T-cell (primary cell): ENCODE measurements at regions not wholly inside any gene's neighbourhood (a gene's known extent, or its start where the extent isn't known, plus 50 kb on each side); places are given as distances from the start of the nearest gene placed in this dataset.

Source experiments
- ATAC-seq, 4 experiments: fragments of 200-7000 bp in 3 of 4; fragments of 150-1000 bp in 1 of 4; cut with Tn5 transposase; replicated peaks in 1 of 4; 1 replicate in 3 of 4; 2 replicates in 1 of 4; pipeline ENCODE4 v1.10.0; 2021; ENCODE audit warnings: moderate library complexity in 3 of 4, mild to moderate bottlenecking in 2 of 4, moderate number of reproducible peaks in 1 of 4
- CTCF ChIA-PET, 2 donors: fragments of 300-600 bp; sonication (Branson Sonifier 250); formaldehyde crosslinking; loops; one replicate each; lab custom pipeline; 2022; ENCODE audit warnings: antibody characterized with exemption in 2 of 2; lab: Charles Lee
- POLR2A ChIA-PET, 2 donors: fragments of 300-600 bp; sonication (Branson Sonifier 250); formaldehyde crosslinking; loops; one replicate each; lab custom pipeline; 2022; ENCODE audit warnings: antibody characterized with exemption in 2 of 2; lab: Charles Lee
- DNase-seq, 35 experiments: peaks; one replicate each; pipeline versions ENCODE4 v3.0.0 to v3.0.0-alpha.2; 2013 to 2023
- H3K27ac ChIP-seq: one replicate; pipeline ENCODE4 v1.5.1; 2013; ENCODE audit warnings: low read length
- H3K27me3 ChIP-seq, 2 experiments: replicated peaks in 1 of 2; 1 replicate in 1 of 2; 2 replicates in 1 of 2; pipeline versions ENCODE4 v1.6.1 to v1.7.0; 2013; ENCODE audit warnings: low read length in 1 of 2, mixed read lengths in 1 of 2; ENCODE audit not compliant: control insufficient read depth in 2 of 2, insufficient read depth in 2 of 2; ENCODE audit errors: extremely low read depth in 1 of 2
- H3K36me3 ChIP-seq, 2 donors: 1 replicate in 1 of 2; 2 replicates in 1 of 2; pipeline versions ENCODE4 v1.6.1 to v1.7.0; 2013; ENCODE audit warnings: low read length in 1 of 2; ENCODE audit not compliant: control insufficient read depth in 2 of 2, insufficient read depth in 1 of 2; ENCODE audit errors: extremely low read depth in 1 of 2
- H3K4me1 ChIP-seq, 2 experiments: 1 replicate in 1 of 2; 2 replicates in 1 of 2; pipeline versions ENCODE4 v1.6.1 to v1.7.0; 2013; ENCODE audit warnings: low read length in 2 of 2, mixed read lengths in 1 of 2; ENCODE audit not compliant: insufficient read depth in 2 of 2, control insufficient read depth in 1 of 2; ENCODE audit errors: extremely low read depth in 1 of 2
- H3K4me3 ChIP-seq, 2 donors: 1 replicate in 1 of 2; 2 replicates in 1 of 2; pipeline versions ENCODE4 v1.5.1 to v1.7.0; 2013; ENCODE audit warnings: mild to moderate bottlenecking in 2 of 2, low read length in 1 of 2, moderate library complexity in 1 of 2; ENCODE audit not compliant: control insufficient read depth in 1 of 2; ENCODE audit errors: extremely low read depth in 1 of 2
- H3K9me3 ChIP-seq: 2 replicates; pipeline ENCODE4 v1.7.0; 2013
- H3K27ac Mint-ChIP-seq, 2 donors: one replicate each; pipeline ENCODE4 v1.8.0; 2020 to 2021; ENCODE audit warnings: mild to moderate bottlenecking in 2 of 2, mixed read lengths in 2 of 2
- H3K27me3 Mint-ChIP-seq, 2 donors: one replicate each; pipeline ENCODE4 v1.8.0; 2021 to 2022; ENCODE audit warnings: mixed read lengths in 2 of 2
- H3K36me3 Mint-ChIP-seq: one replicate; pipeline ENCODE4 v1.8.0; 2021; ENCODE audit warnings: mixed read lengths
- H3K4me1 Mint-ChIP-seq, 3 donors: one replicate each; pipeline ENCODE4 v1.8.0; 2020 to 2022; ENCODE audit warnings: mixed read lengths in 3 of 3, mild to moderate bottlenecking in 1 of 3
- H3K4me3 Mint-ChIP-seq, 3 donors: one replicate each; pipeline ENCODE4 v1.8.0; 2020 to 2022; ENCODE audit warnings: mild to moderate bottlenecking in 3 of 3, mixed read lengths in 3 of 3, moderate library complexity in 3 of 3
- H3K9me3 Mint-ChIP-seq, 3 donors: one replicate each; pipeline ENCODE4 v1.8.0; 2020 to 2022; ENCODE audit warnings: mixed read lengths in 3 of 3
- WGBS: methylation state at CpG from one replicate; pipeline ENCODE4 v1.1.5; 2013; ENCODE audit warnings: missing lambda C conversion rate; ENCODE audit not compliant: insufficient coverage; 5-methylcytosine and 5-hydroxymethylcytosine counted together

DNA sequence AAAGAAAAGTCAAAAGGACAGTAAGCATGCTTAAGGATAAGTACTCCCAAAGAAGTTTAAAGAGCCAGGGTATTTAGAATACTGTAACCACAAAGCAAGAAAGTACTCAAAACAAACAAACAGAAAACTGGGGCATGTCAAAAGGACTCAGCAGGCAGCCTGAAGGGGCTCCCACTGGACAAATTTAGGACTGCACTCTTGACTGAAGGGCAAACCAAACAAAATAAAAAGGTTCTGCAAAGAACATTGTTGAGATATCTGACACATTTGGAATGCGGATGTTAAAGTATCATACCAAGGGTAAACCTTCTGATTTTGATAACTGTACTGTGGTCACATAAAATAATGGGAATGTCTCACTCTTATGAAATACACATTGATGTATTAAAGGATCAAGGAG is 157.4 kb downstream of the TNFSF13B start:
- Mint-ChIP-seq H3K4me1 (peaks cover 0 to 3% (median 3%) of the 10 kb centered on the region in 3 donors), H3K27ac (no peak overlapping the region), H3K9me3 (no peaks in the 10 kb centered on the region), H3K36me3 (no peaks in the 10 kb centered on the region), H3K4me3 (no peak overlapping the region), H3K27me3 (no peaks in the 10 kb centered on the region)
- DNase-seq = no peak
- WGBS = no CpG with 5 or more reads among the region's 1 CpG
- no peaks in the 10 kb centered on the region for H3K27me3 ChIP-seq
- no peak overlapping the region for H3K27ac ChIP-seq
- no peaks in the 10 kb centered on the region for H3K4me1 ChIP-seq
- ATAC-seq = no peak
- ChIA-PET POLR2A (no interaction called here), CTCF (no interaction called here)
- H3K9me3 ChIP-seq = no peaks in the 10 kb centered on the region
- H3K4me3 ChIP-seq = no peak overlapping the region
- H3K36me3 ChIP-seq = no peaks in the 10 kb centered on the region

DNA sequence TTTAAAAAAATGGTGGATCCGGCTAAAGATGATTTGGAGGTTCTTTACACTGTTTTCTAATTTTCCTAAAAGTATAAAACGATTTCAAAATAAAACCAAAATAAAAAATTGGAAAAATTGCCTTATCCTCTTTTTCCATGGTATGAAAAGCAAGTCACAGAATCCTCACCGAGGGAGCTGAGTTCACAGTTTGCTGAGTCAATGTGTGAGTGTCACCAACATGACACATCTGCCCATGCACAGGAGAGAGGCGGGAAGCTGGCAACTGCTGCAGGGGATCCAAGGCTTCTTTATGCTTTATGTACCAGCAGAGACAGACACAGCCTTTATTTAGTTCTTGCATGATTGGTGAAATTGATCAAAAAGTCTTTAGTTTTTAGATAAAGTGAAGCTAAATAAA is 157.8 kb downstream of the TNFSF13B start:
- Histone ChIP-seq H3K9me3 (no peaks in the 10 kb centered on the region), H3K4me1 (no peaks in the 10 kb centered on the region), H3K36me3 (no peaks in the 10 kb centered on the region), H3K4me3 (no peak overlapping the region), H3K27me3 (no peaks in the 10 kb centered on the region), H3K27ac (no peak overlapping the region)
- no peak overlapping the region for H3K27ac Mint-ChIP-seq
- no peaks in the 10 kb centered on the region for H3K27me3 Mint-ChIP-seq
- no peaks in the 10 kb centered on the region for H3K36me3 Mint-ChIP-seq
- H3K4me1 Mint-ChIP-seq = peaks cover 0 to 3% (median 3%) of the 10 kb centered on the region in 3 donors
- no peak for DNase-seq
- ChIA-PET POLR2A (no interaction called here), CTCF (no interaction called here)
- H3K4me3 Mint-ChIP-seq = no peak overlapping the region
- H3K9me3 Mint-ChIP-seq = no peaks in the 10 kb centered on the region
- no peak for ATAC-seq
- 63% methylated on average over 2 of the region's 4 CpGs for WGBS

DNA sequence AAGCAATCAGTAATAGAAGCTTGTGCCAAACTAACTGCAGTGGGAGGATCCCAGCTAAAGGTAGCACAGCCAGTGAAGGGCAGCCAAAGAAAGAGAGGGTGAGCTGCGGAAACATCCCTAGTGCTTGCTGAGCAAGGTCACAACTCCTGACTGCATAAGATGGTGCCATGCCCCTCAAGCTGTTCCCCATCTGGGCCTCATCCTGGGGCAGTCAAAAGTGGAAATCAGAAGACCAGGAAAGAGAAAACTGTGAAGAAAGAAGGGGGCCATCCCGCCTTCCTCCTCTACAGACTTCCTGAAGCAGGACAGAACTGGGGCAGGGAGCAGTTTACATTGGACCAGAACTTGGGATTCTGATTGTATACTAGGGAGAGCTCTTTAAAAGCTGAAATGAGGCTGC is 159.2 kb downstream of the TNFSF13B start:
- no peak overlapping the region for H3K27ac ChIP-seq
- no peak for DNase-seq
- CTCF ChIA-PET = interaction anchor here in 1 of 2 donors (0.6 kb wide), 1 partner anchor 1849 kb away, joined by 4 read pairs; no protein-coding TSS in a partner anchor
- no peaks in the 10 kb centered on the region for H3K27me3 ChIP-seq
- no peak overlapping the region for H3K4me3 ChIP-seq
- 100% methylated on average over 1 of the region's 2 CpGs for WGBS
- Mint-ChIP-seq H3K27ac (no peak overlapping the region), H3K36me3 (no peaks in the 10 kb centered on the region), H3K4me3 (no peak overlapping the region), H3K9me3 (no peaks in the 10 kb centered on the region), H3K4me1 (no peaks in the 10 kb centered on the region), H3K27me3 (no peaks in the 10 kb centered on the region)
- no peaks in the 10 kb centered on the region for H3K4me1 ChIP-seq
- POLR2A ChIA-PET = no interaction called here
- ATAC-seq = no peak
- no peaks in the 10 kb centered on the region for H3K9me3 ChIP-seq
- no peaks in the 10 kb centered on the region for H3K36me3 ChIP-seq

DNA sequence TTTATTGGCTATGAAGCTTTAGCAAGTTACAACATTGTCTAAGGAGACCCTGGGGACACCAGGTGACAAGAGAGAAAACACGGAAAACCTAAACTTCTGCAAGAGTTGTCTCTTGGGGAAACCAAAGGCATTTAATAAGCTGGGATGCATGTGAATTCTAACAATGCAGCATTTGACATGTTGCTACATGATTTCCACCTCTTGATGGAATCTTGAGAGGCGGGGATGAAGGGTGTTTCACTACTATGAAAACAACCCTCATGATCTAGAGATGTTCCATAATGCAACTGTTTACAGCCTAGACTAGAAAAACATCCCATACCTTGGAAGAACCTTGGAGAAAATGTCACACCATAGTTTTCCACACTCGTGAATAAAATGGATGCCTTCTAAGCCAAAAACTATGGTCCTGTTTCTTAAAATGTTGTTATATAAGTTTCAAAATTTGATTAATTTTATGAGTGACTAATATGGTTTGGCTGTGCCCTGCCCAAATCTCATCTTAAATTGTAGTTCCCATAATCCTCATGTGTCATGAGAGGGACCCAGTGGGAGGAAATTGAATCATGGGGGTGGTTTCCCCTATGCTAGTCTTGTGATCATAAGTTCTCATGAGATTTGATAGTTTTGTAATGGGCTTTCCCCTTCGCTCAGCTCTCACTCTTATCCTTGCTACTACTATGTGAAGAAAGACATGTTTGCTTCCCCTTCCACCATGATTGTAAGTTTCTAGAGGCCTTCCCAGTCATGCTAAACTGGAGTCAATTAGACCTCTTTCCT is 164.6 kb downstream of the TNFSF13B start:
- no peaks in the 10 kb centered on the region for H3K9me3 ChIP-seq
- no peaks in the 10 kb centered on the region for H3K4me1 Mint-ChIP-seq
- CTCF ChIA-PET = no interaction called here
- DNase-seq (no peak), ATAC-seq (no peak)
- no peak overlapping the region for H3K4me3 Mint-ChIP-seq
- no peaks in the 10 kb centered on the region for H3K4me1 ChIP-seq
- POLR2A ChIA-PET = no interaction called here
- H3K36me3 Mint-ChIP-seq = no peaks in the 10 kb centered on the region
- no peak overlapping the region for H3K27ac ChIP-seq
- no peaks in the 10 kb centered on the region for H3K36me3 ChIP-seq
- no peaks in the 10 kb centered on the region for H3K27me3 ChIP-seq
- peaks cover 0 to 7% of the 10 kb centered on the region in 2 donors for H3K27me3 Mint-ChIP-seq
- no peaks in the 10 kb centered on the region for H3K9me3 Mint-ChIP-seq
- no peak overlapping the region for H3K27ac Mint-ChIP-seq
- no peak overlapping the region for H3K4me3 ChIP-seq
- 80% methylated on average over 1 of the region's 4 CpGs for WGBS

DNA sequence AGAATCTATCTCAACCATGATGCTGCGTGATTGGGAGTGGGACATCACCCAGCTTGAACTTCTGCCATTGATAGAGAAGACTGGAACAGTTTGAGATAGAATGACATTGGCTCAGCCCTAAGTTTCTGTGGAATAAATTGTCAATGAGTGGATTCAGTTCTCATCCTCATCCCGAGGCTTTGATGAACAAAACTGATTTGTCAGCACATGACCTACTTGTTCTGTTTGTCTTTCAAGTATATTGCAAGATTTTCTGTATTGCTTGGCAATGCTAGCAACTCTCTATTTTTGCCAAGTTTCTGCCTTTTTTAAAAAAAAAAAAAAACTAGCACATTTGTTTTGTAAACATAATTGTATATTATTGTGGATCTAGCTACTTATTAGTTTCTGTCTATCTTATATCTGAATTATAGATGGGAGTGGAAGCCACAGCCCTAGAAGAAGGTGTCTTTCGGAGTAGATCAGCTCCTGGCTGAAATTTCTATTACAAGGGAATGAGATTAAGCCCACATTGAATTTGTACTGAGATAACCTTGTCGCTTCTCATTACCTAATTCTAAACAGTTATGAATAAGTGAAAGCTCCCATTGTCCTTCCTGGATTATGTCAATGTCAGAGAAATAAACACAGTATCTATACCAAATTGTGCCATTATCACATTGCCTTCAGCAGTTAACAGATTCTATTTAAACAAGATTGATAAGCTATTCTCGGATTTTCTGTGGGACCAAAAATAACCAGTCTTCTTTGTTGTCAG is 166.1 kb downstream of the TNFSF13B start:
- CTCF ChIA-PET = interaction anchor here in 1 of 2 donors (0.7 to 1.0 kb wide), 2 partner anchors 20 to 1803 kb away, joined by 4 to 5 read pairs; no protein-coding TSS in a partner anchor
- H3K4me3 ChIP-seq = no peak overlapping the region
- H3K9me3 Mint-ChIP-seq = no peaks in the 10 kb centered on the region
- H3K4me3 Mint-ChIP-seq = no peak overlapping the region
- POLR2A ChIA-PET = no interaction called here
- ATAC-seq (no peak), DNase-seq (no peak)
- H3K27ac ChIP-seq = no peak overlapping the region
- H3K27ac Mint-ChIP-seq = no peak overlapping the region
- WGBS = no CpG with 5 or more reads among the region's 5 CpGs
- H3K27me3 Mint-ChIP-seq = peaks cover 0 to 9% of the 10 kb centered on the region in 2 donors
- no peaks in the 10 kb centered on the region for H3K27me3 ChIP-seq
- H3K4me1 Mint-ChIP-seq = no peaks in the 10 kb centered on the region
- no peaks in the 10 kb centered on the region for H3K4me1 ChIP-seq
- no peaks in the 10 kb centered on the region for H3K36me3 Mint-ChIP-seq
- H3K36me3 ChIP-seq = no peaks in the 10 kb centered on the region
- no peaks in the 10 kb centered on the region for H3K9me3 ChIP-seq

DNA sequence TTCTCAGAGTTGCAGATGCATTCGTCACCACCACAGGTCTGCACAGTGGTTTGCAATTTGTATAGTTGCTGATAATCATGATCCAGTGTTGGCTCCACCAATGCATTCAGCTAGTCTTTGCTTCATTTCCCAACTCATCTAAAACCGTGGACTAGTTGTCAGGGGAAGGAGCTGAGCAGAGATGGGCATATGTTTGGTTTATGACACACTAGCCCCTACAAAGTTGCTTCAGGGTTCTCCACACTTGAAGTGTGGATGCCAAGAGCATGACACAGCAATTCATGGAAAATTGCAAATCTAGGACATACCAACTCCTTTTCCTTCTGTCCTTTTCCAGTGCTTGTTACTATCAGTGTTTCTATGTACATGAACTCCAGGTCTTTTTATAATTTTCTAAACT is 168.0 kb downstream of the TNFSF13B start:
- CTCF ChIA-PET = no interaction called here
- no peaks in the 10 kb centered on the region for H3K36me3 Mint-ChIP-seq
- DNase-seq (no peak), ATAC-seq (no peak)
- no peak overlapping the region for H3K27ac ChIP-seq
- H3K9me3 ChIP-seq = no peaks in the 10 kb centered on the region
- H3K27me3 Mint-ChIP-seq = peaks cover 0 to 9% of the 10 kb centered on the region in 2 donors
- no peaks in the 10 kb centered on the region for H3K4me1 Mint-ChIP-seq
- H3K4me3 ChIP-seq = no peak overlapping the region
- H3K9me3 Mint-ChIP-seq = no peaks in the 10 kb centered on the region
- no peak overlapping the region for H3K4me3 Mint-ChIP-seq
- POLR2A ChIA-PET = no interaction called here
- no peaks in the 10 kb centered on the region for H3K27me3 ChIP-seq
- no peaks in the 10 kb centered on the region for H3K36me3 ChIP-seq
- H3K4me1 ChIP-seq = no peaks in the 10 kb centered on the region
- WGBS = no CpG with 5 or more reads among the region's 2 CpGs
- H3K27ac Mint-ChIP-seq = no peak overlapping the region
